Medulla oblongata (tissue), 1 donor: ENCODE measurements at regions not wholly inside any gene's neighbourhood (a gene's known extent, or its start where the extent isn't known, plus 50 kb on each side); places are given as distances from the start of the nearest gene placed in this dataset.
A peak's percentile ranks its signal among the peaks of the same experiment; 100 is the strongest.

Experiments
- DNase-seq: peaks from one replicate; pipeline ENCODE4 v3.0.0-alpha.2; 2015; ENCODE audit errors: extremely low spot score

DNA sequence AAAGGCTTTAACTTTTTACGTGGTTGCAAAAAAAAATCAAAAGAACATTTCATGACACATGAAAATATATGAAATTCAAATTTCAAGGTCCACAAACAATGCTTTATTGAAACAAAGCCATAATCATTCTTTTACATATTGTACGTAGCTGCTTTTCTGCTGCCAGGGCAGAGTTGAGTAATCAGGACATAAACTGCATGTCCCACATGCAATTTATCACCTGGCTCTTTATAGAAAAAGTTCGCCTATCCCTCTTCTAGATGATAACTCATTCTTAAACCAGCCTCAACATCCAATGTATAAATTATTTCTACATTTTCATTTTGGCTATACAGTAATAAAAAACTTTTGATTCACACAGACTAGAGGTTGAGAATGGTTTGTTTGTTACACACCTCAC lies 154.9 kb downstream of the AXIN2 start:
- DNase-seq, result no peak

DNA sequence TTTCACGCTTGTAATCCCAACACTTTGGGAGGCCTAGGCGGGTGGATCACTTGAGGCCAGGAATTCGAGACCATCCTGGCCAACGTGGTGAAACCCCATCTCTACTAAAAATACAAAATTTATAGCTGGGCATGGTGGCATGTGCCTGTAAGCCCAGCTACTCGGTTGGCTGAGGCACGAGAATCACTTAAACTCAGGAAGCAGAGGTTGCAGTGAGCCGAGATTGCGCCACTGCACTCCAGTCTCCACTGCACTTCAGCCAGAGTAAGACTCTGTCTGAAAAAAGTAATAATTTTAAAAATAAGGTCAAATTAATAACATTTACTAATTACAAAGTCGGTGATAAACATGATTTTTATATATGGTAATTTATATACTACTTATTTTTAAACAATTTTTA lies 155.9 kb downstream of the AXIN2 start:
- no peak for DNase-seq

DNA sequence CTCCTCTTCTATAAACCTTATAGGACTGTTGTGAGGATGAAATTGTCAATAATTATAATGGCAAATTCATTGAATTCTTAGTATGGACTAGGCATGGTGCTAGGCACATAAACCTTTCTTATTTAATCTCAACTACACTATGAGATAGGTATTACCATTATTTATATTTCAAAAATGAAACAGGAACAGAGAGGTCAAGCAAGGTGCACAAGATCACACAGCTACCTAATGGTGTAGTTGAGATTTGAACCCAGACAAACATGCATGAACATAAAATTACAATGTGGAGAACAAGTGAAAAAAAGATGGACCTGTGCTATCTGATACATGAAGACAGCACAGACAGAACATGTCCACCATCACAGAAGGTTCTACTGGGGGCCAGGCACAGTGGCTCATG lies 156.7 kb downstream of the AXIN2 start:
- no peak for DNase-seq

DNA sequence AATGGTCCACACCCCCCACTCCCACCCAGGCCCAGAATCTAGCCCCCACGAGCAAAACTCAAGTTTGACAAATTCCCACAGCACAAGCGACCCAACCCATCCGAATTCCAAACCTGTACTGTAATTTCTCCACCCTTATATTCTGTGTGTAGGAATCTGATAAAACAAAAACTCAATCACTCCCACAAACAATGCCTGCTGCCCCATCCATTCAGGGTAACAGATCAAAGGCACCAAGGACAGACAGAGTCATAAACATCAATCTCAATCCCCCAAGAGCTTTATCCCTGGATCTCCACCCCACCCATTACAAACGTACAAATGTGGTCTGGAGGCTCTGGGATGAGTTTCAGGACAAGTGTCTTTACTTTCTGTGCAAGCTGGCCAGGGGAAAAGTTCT lies 157.8 kb downstream of the AXIN2 start:
- no peak for DNase-seq

DNA sequence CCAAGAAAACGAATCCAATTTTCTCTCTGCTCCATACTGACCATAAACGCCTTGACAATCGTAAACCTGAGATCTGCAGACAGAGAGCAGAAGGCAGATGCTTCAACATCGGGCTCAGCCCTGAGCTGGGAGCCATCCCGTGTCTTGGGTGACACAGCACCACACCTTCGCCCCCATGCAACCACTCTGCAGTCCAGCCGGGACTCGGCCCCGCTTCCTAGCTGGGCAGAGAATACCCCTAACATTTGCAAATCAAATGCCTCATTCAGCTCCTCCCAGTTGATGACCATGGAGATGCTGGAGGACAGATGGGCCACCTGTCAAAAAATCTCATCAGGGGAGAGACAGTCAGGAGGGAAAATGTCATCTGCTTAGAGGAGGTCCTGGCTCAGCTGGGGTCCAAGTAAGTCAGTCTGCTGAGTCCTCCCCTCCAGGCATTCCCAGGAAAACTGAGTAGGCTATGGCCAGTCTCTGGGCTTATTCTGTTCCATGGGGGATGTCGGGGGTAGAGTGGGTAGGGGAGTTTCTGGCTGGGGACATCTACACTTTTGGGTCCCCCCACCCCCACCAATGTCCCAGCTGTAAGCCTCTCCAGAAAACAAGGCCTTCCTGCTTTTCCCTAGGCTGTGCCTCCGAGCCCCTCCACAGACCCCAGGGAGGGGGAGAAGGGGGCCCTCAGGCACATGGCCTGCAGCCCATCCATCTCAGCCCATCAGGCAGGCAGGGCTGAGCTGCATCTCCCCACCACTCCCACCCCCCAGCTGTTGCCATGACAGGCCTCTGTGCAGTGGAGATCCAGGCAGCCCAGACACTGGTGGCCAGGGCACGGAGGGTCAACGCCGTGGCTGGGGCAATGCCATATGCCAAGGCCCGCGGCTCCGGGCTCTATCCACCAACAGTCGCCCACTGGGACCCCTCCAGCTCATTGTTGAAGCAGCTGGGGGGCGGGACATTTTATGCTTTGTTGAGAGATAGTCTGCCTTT lies 158.6 kb downstream of the AXIN2 start:
- DNase-seq, result no peak

DNA sequence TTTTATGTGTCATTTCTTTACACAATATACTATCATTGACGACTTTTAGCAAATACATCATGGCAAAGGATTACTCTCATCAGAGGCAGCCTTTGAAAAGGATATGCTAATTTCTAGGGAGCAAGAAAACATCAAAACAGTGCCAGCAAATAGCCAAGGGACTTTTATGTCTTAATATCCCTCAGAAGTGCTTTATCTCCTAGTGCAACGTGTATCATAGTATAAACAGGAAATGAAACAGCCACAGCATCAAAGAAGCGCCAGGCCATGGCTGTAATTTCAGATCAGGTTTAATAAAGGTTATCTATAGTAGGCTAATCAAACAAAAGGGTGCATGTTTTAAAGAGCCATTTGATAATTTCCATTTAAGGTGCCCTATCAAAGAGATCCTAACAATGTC lies 159.9 kb downstream of the AXIN2 start:
- DNase-seq, result no peak

DNA sequence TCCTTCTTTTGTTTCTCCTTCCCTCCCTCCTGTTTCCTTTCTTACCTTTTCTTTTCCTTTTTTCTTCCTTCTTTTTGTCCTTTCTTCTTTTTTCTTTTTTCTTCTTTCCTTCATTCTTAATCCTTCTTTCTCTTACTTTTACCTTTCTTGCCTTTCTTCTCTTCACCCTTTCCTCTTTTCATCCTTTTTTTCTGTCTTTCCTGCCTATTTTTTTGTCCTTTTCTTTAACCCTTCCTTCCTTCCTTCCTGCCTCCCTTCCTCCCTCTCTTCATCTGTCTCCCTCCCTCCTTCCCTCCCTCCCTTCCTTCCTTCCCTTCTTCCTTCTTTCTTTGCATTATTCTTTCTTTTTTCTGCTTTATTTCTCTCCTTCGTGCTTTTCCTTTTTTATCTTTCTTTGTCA lies 160.7 kb downstream of the AXIN2 start:
- DNase-seq, result no peak

DNA sequence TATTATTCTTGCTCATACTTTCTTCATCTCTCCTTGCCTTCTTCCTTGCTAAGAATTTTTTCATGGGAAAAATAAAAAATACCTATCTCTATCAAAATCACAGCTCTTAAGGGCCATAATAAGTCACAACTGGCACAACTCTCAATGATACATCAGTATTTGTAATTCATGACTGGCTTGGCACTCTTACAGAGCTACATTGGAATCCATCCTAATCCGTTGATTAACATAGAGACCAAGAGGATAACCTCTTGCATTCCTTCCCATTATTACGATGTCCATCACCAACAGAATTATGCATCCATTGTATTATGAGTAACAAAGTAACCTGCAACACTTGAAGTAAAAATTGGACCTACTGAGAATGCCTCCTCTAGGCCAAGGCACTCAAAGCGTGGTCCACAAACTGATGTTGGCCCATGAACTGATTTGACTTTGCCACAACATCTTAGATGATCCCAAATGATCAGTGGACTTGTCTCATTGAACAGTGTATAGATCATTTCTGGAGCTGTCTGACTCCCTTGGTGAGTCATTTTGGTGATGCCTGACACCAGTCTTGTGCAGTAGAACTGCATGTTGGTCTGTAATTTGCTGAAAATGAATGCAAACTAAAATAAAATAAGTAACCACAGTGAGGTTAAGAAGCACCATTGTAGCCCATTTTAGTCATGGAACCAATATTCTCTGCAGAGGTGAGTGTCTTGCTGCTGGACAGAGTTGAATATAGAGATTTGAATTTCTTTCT lies 163.2 kb downstream of the AXIN2 start:
- DNase-seq, result no peak

DNA sequence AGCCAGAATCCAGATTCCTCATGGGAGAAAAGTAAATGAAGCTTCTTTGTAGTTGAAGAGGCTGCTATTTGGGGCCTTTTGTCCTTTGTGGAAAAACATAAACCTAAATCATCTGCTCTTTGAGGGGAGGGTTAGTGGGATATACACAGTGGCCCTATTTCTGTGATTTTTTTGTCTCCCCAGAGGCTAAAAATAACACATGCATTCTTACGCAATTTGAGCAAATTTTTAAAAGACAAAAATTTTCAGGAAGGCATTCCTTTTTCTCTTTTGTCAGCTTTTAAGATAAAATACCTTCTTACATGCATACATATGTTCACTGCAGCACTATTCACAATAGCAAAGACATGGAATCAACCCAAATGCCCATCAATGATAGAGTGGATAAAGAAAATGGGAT lies 165.5 kb downstream of the AXIN2 start:
- no peak for DNase-seq

DNA sequence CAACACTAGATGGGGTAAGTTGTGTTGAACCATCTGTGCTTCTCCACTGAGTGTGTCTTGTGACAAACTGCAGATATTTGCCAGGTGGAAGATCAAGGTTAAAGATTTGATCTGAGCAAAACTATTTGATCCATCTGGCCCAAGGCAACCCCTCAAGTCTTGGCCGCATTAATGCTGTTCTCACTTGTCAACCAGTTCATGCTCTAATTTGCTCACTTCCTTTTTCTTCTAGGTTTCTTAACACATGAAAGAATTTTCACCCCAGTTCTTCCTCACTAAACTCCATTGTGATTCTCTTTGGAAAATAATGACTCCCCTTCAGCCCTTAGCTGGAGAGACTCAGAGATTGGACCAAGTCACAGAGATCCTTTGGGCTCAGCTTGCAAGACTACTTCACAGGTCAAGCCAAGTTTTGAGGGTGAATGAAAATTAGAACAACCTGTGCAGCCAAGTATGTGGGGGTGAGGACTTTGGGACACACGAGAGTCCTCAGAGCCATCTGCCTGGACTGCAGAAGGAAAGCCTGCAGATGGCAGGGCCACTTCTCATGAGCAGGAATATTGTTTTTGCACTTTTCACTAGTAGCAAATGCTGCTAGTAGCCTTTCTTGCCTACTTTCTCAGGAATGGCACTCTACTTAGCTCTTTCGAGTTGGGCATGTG lies 166.5 kb downstream of the AXIN2 start:
- no peak for DNase-seq

DNA sequence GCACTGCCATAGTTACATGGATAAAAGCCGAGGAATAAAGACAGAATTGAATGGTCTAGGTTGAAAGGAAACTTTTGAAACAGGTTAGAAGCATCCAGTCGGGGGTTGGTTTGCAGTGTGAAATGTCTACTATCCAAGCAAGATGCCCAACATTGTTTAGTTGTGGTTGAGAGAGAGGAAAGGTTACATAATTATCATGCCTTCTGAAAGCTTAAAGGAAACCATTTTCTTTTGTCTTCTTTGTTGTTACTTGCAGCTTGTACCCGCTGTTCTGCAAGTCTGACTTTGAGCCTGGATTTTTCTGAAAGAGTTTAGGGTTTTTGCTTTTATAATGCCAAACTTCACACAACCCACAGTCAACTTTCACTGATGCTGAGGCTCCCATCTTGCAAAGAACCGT lies 167.9 kb downstream of the AXIN2 start:
- DNase-seq, result no peak

DNA sequence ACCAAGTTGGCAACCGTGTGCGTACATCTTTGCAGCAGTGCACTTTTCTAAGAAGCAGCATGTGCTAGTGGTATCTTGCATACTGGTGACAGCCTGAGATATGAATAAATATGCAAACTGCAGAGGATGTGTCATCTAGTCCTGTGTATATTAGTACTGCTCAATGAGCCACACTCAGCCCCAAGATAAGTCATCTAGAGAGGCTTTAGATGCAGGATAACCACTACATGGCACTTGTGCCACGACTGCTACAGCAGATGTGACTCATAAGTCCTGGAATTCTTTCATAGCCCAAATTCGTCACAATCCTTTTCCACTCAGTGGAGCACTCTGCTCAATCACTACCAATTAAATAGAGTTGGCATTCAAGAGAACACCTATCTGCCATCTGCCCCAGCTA lies 171.5 kb downstream of the AXIN2 start:
- no peak for DNase-seq

DNA sequence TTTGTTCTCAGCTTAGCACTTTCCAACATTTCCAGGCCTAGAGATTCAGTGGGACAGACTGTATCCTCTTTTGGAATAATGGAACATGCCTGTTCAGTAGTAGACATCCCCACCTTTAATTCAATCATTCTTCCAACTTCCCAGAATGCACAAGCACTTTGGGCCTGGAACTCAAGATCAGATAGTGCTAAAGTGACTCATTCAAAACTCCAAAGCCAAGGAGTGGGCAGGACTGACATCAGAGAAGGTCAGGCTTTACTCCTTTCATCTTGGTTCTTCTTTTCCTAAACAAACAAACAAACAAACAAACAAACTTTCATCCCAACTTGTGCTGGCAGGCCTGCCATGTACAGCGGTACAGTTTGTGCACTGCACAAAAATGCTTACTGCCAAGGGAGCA lies 172.0 kb downstream of the AXIN2 start:
- no peak for DNase-seq

DNA sequence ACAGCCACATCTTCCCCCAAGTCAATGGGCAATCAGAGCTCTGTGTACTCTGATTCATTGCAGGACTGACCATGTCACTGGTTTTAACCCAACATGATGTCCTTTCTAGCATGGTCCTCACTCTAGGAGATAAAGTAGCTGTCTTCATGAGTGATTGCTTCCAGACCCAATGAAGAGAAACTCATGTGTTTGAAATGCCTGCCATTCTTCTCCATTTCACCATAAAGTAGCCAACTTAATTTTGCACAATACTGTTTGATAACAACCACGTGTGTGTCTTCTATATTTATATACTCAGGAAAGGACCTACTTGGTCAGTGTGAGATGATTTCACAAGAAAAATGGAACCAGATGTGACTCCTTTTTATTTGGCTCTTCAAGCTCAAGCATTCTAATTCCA lies 172.5 kb downstream of the AXIN2 start:
- DNase-seq, result no peak

DNA sequence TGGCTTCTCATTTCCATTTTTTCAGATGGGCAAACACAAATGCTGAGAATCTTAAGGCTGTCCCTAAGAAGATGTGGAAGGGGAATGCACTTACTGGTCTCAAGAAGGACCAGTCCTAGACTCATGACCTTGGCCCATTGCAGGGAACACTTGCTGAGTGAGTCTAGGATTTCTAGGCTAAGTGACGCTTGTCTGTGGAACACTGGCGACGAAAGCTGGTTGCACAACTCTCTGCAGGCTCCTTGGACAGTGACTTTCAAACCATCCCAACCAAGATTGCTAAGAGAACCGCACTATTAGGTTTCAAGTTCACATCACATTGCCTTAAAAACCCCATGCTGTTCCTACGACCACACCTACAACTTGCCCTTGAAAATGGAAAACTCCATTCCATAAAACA lies 174.1 kb downstream of the AXIN2 start:
- no peak for DNase-seq

DNA sequence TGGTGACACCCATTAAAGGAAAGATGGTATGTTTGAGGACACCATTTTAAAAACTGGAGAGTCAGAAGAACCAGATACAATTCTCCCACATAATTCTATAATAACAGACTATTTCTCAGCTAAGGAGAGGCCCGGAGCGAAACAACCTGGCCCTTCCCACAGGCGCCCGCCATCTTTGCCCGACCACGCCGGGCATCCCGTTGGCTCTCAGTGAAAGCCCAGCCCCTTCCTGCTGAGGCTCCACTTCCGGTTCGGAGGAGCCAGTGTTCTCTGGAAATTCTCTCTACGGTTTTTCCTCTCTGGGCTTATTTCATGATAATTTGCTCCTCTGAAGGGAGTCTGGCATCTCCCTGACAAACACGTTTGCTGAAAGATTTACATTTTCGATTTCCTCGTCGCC lies 175.7 kb downstream of the AXIN2 start:
- no peak for DNase-seq

DNA sequence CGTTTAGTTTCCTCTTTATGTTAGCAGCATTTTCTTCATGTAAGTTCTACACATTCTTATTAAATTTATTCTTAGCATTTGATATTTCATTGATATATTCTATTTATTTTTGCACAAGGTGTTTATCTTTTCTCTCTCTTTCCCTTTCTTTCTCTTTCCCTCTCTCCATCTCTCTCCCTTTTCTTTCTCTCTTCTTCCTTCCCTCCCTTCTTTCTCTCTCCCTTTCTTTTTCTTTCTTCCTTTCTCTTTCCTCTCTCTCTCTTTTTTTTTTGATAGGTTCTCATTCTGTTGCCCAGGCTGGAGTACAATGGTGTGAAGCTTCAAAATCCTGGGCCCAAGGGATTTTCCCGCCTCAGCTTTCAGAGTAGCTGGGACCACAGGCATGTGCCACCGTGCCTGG lies 176.4 kb downstream of the AXIN2 start:
- DNase-seq, result no peak

DNA sequence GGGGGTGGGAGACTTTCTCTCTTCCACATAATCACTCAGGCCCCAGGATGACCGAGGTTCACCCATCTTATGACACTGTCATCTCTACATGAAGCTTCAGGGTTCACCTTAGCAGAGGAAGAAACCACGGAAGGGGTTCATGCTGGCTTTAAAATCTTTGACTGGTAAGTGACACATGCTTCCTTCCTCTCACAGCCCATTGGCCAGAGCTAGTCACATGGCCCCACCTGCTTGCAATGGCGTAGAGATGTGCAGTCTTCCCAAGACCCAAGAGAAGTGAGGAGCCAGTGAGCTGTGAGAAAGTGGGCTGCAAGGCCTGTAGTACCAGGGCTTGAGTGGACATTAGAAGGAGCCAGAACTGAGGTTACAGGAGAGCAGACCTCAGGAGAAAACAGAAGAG lies 180.3 kb downstream of the AXIN2 start:
- DNase-seq, result no peak

DNA sequence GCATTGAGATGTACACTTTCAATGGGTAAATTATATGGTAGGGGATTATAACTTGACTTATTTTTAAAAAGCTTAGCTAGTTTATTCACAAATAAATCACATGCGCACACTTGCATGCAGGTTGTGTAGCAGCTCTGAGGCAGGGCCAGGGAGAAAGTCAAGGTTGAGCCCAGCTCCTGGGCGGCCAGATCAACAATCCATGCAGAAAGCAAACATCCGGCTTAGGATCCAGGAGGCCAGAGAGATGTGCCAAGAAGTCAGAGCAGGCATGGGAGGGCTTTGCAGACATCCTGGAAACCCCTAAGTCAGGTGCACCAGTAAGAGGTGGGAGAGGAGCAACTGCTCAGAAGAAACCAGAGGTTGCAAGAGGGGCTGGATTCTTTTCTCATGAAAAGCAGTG lies 186.5 kb downstream of the AXIN2 start:
- DNase-seq, result no peak

DNA sequence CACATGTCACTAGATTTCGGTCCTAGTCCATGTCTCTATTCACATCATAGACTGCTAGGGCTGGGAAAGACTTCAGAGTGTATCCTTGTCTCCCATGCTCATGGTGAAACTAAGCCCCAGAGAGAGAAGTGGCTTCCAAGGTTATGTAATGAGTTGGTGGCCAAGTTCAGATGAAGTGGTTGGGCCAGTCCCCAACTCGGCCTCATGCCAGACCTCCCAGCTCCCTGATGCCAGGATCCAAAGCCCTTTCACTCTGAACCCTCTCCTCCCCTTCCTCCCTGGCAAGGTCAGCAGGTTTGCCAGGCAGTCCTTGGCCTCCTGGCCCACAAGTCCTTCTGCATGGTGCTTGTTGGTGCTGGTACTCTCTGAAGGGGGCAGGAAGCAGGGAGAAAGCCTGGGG lies 189.7 kb downstream of the AXIN2 start:
- DNase-seq, result peak; percentile 19

DNA sequence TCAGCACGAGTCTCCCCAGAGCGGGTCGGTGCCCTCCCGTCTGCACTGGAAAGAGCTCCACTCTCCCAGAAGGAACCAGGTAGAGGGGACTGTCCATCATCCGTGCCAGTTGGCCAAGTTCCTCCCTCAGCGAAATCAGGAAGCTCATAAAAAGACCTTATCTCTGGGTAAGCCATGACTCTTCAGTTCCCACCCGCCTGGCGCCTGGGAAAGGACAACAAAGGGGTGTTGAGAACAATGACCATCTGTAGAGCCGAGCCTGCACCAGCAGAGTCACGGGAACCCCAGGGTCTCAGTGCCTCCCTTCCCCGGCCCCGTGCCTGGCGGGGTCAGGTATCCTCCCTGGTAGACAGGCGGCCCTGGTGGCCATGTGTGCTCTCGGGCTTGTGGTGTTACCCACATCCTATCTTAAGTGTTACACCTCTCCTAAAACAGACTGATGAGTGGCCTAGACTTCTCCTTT lies 190.7 kb downstream of the AXIN2 start:
- no peak for DNase-seq

DNA sequence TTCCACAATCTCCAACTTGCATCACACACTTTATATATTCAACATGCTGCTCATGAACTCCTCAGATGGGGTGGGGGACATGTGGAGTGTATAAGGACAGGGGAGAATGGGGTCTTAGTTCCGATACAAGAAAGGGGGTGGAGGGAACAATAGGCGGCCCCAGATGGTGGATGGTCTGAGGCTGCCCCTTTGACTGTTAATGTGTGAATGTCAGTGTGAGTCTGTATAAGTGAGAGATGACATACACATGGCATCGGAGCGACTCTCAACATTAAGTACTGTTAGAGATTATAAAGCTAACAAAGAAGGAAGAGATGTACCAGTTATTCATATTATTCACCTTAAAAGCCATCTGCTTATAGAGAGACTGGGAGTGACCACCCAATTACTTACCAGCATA lies 193.1 kb downstream of the AXIN2 start:
- DNase-seq, result no peak
